EL (cell line): ENCODE measurements at regions not wholly inside any gene's neighbourhood (a gene's known extent, or its start where the extent isn't known, plus 50 kb on each side); places are given as distances from the start of the nearest gene placed in this dataset.
A peak's percentile ranks its signal among the peaks of the same experiment; 100 is the strongest.

Experiments
- DNase-seq: peaks from one replicate; pipeline ENCODE4 v3.0.0-alpha.2; 2016

- no peak for DNase-seq
Observed at GRCh38 chr2:185152186-185152585, 553.9 kb downstream of the ZNF804A start.

- DNase-seq: no peak
Observed at GRCh38 chr2:185161701-185162100, 563.4 kb downstream of the ZNF804A start.

- no peak for DNase-seq
Observed at GRCh38 chr2:185174353-185174752, 564.3 kb upstream of the FSIP2 start.

- no peak for DNase-seq
Observed at GRCh38 chr2:185179743-185180142, 558.9 kb upstream of the FSIP2 start.

- no peak for DNase-seq
Observed at GRCh38 chr2:185181901-185182300, 556.7 kb upstream of the FSIP2 start.

GRCh38 chr2:185185044-185185443 lies 553.6 kb upstream of the FSIP2 start:
- DNase-seq: no peak

GRCh38 chr2:185187421-185187820 lies 551.2 kb upstream of the FSIP2 start:
- no peak for DNase-seq

- DNase-seq: no peak
Observed at GRCh38 chr2:185188656-185189055, 549.9 kb upstream of the FSIP2 start.

GRCh38 chr2:185201063-185201462 lies 537.5 kb upstream of the FSIP2 start:
- no peak for DNase-seq

GRCh38 chr2:185202381-185202780 lies 536.2 kb upstream of the FSIP2 start:
- no peak for DNase-seq

- no peak for DNase-seq
Observed at GRCh38 chr2:185202945-185203528, 535.6 kb upstream of the FSIP2 start.

GRCh38 chr2:185208261-185208660 lies 530.3 kb upstream of the FSIP2 start:
- DNase-seq: peak; percentile 1

GRCh38 chr2:185215497-185215896 lies 523.1 kb upstream of the FSIP2 start:
- DNase-seq: no peak

GRCh38 chr2:185219981-185220380 lies 518.6 kb upstream of the FSIP2 start:
- DNase-seq: peak; percentile 1

GRCh38 chr2:185222311-185222710 lies 516.3 kb upstream of the FSIP2 start:
- no peak for DNase-seq

GRCh38 chr2:185227391-185227790 lies 511.2 kb upstream of the FSIP2 start:
- DNase-seq: no peak

GRCh38 chr2:185239491-185239890 lies 499.1 kb upstream of the FSIP2 start:
- DNase-seq: no peak

GRCh38 chr2:185240796-185241195 lies 497.8 kb upstream of the FSIP2 start:
- DNase-seq: no peak

GRCh38 chr2:185241556-185241955 lies 497.0 kb upstream of the FSIP2 start:
- no peak for DNase-seq

GRCh38 chr2:185242462-185242861 lies 496.1 kb upstream of the FSIP2 start:
- DNase-seq: no peak

GRCh38 chr2:185245216-185245615 lies 493.4 kb upstream of the FSIP2 start:
- DNase-seq: no peak

- DNase-seq: no peak
Observed at GRCh38 chr2:185245806-185246205, 492.8 kb upstream of the FSIP2 start.

GRCh38 chr2:185246717-185247116 lies 491.9 kb upstream of the FSIP2 start:
- no peak for DNase-seq

- DNase-seq: peak; percentile 3
Observed at GRCh38 chr2:185255566-185255965, 483.0 kb upstream of the FSIP2 start.

GRCh38 chr2:185265747-185266146 lies 472.9 kb upstream of the FSIP2 start:
- DNase-seq: no peak

GRCh38 chr2:185268651-185269050 lies 470.0 kb upstream of the FSIP2 start:
- DNase-seq: no peak
